Activated CD8-positive, alpha-beta memory T cell treated with anti-CD3 and anti-CD28 coated beads, Interleukin-2, amount 10 ng/mL, durations not matched to agents 7 days and 5 days (primary cell): ENCODE measurements at regions not wholly inside any gene's neighbourhood (a gene's known extent, or its start where the extent isn't known, plus 50 kb on each side); places are given as distances from the start of the nearest gene placed in this dataset.
"Not testable (repeated sequence)": the region's sequence is repeated elsewhere in the genome, so short reads cannot be mapped to it uniquely, and the experiment has no call there.

Source experiments
- ATAC-seq: fragments of 150-1000 bp; cut with Tn5 transposase; one replicate; pipeline ENCODE4 v1.10.0; 2021; ENCODE audit warnings: moderate library complexity
- CTCF ChIA-PET: fragments of 350-600 bp; sonication (Branson Sonifier 250); formaldehyde crosslinking; loops from one replicate; lab custom pipeline; 2021; ENCODE audit warnings: antibody characterized with exemption; lab: Charles Lee
- DNase-seq: peaks from one replicate; pipeline ENCODE4 v3.0.0-alpha.2; 2020
- H3K27ac Mint-ChIP-seq: one replicate; pipeline ENCODE4 v1.8.0; 2021; ENCODE audit warnings: mild to moderate bottlenecking, mixed read lengths
- H3K27me3 Mint-ChIP-seq: one replicate; pipeline ENCODE4 v1.8.0; 2021; ENCODE audit warnings: mixed read lengths
- H3K36me3 Mint-ChIP-seq: one replicate; pipeline ENCODE4 v1.8.0; 2021; ENCODE audit warnings: mild to moderate bottlenecking, mixed read lengths
- H3K4me1 Mint-ChIP-seq: one replicate; pipeline ENCODE4 v1.8.0; 2021; ENCODE audit warnings: mixed read lengths
- H3K4me3 Mint-ChIP-seq: one replicate; pipeline ENCODE4 v1.8.0; 2021; ENCODE audit warnings: mild to moderate bottlenecking, moderate library complexity, mixed read lengths
- H3K9me3 Mint-ChIP-seq: one replicate; pipeline ENCODE4 v1.8.0; 2022; ENCODE audit warnings: low read depth, mixed read lengths

- no peaks in the 10 kb centered on the region for H3K27me3 Mint-ChIP-seq
- CTCF ChIA-PET: no interaction called here
- no peak overlapping the region for H3K4me3 Mint-ChIP-seq
- no peaks in the 10 kb centered on the region for H3K36me3 Mint-ChIP-seq
- H3K4me1 Mint-ChIP-seq: no peaks in the 10 kb centered on the region
- DNase-seq: no peak
- no peaks in the 10 kb centered on the region for H3K9me3 Mint-ChIP-seq
- ATAC-seq: no peak
- H3K27ac Mint-ChIP-seq: no peak overlapping the region
Measured at GRCh38 chr6:166713434-166714186, 86.6 kb upstream of the RPS6KA2 start.

GRCh38 chr6:166712286-166713228, 85.5 kb upstream of the RPS6KA2 start:
- H3K27me3 Mint-ChIP-seq: no peaks in the 10 kb centered on the region
- no peaks in the 10 kb centered on the region for H3K36me3 Mint-ChIP-seq
- no peaks in the 10 kb centered on the region for H3K9me3 Mint-ChIP-seq
- no peak for DNase-seq
- H3K4me1 Mint-ChIP-seq: no peaks in the 10 kb centered on the region
- H3K27ac Mint-ChIP-seq: no peak overlapping the region
- H3K4me3 Mint-ChIP-seq: no peak overlapping the region
- CTCF ChIA-PET: no interaction called here
- no peak for ATAC-seq

- Mint-ChIP-seq H3K27me3 (peaks cover 16% of the 10 kb centered on the region), H3K27ac (no peak overlapping the region), H3K4me3 (no peak overlapping the region), H3K36me3 (no peaks in the 10 kb centered on the region), H3K4me1 (no peaks in the 10 kb centered on the region), H3K9me3 (no peaks in the 10 kb centered on the region)
- CTCF ChIA-PET: no interaction called here
- ATAC-seq: no peak
- no peak for DNase-seq
Measured at GRCh38 chr6:166710084-166710483, 83.0 kb upstream of the RPS6KA2 start.

- H3K27me3 Mint-ChIP-seq: peaks cover 23% of the 10 kb centered on the region
- H3K4me3 Mint-ChIP-seq: no peak overlapping the region
- no peaks in the 10 kb centered on the region for H3K36me3 Mint-ChIP-seq
- H3K9me3 Mint-ChIP-seq: no peaks in the 10 kb centered on the region
- H3K27ac Mint-ChIP-seq: no peak overlapping the region
- CTCF ChIA-PET: interaction anchor here (1.0 kb wide), 1 partner anchor 66 kb away, joined by 3 read pairs; no protein-coding TSS in a partner anchor
- DNase-seq (no peak), ATAC-seq (no peak)
- H3K4me1 Mint-ChIP-seq: no peaks in the 10 kb centered on the region
Measured at GRCh38 chr6:166708460-166708859, 81.4 kb upstream of the RPS6KA2 start.

- no peaks in the 10 kb centered on the region for H3K36me3 Mint-ChIP-seq
- ATAC-seq: peak; percentile 63
- no peak for DNase-seq
- H3K4me1 Mint-ChIP-seq: no peaks in the 10 kb centered on the region
- CTCF ChIA-PET: no interaction called here
- peaks cover 23% of the 10 kb centered on the region for H3K27me3 Mint-ChIP-seq
- H3K4me3 Mint-ChIP-seq: no peak overlapping the region
- no peak overlapping the region for H3K27ac Mint-ChIP-seq
- H3K9me3 Mint-ChIP-seq: no peaks in the 10 kb centered on the region
Measured at GRCh38 chr6:166707045-166707444, 80.0 kb upstream of the RPS6KA2 start.

- Mint-ChIP-seq H3K27me3 (peaks cover 32% of the 10 kb centered on the region), H3K36me3 (no peaks in the 10 kb centered on the region), H3K4me3 (no peak overlapping the region), H3K9me3 (no peaks in the 10 kb centered on the region), H3K27ac (no peak overlapping the region), H3K4me1 (no peaks in the 10 kb centered on the region)
- ATAC-seq (no peak), DNase-seq (no peak)
- CTCF ChIA-PET: no interaction called here
Measured at GRCh38 chr6:166705069-166705468, 78.0 kb upstream of the RPS6KA2 start.

- H3K27me3 Mint-ChIP-seq: peaks cover 38% of the 10 kb centered on the region
- CTCF ChIA-PET: no interaction called here
- H3K36me3 Mint-ChIP-seq: no peaks in the 10 kb centered on the region
- ATAC-seq (no peak), DNase-seq (no peak)
- H3K9me3 Mint-ChIP-seq: no peaks in the 10 kb centered on the region
- H3K27ac Mint-ChIP-seq: no peak overlapping the region
- H3K4me3 Mint-ChIP-seq: no peak overlapping the region
- no peaks in the 10 kb centered on the region for H3K4me1 Mint-ChIP-seq
Measured at GRCh38 chr6:166704171-166704570, 77.1 kb upstream of the RPS6KA2 start.

GRCh38 chr6:166703149-166703710, 76.2 kb upstream of the RPS6KA2 start:
- CTCF ChIA-PET: no interaction called here
- ATAC-seq (no peak), DNase-seq (no peak)
- H3K4me1 Mint-ChIP-seq: no peaks in the 10 kb centered on the region
- no peak overlapping the region for H3K27ac Mint-ChIP-seq
- H3K36me3 Mint-ChIP-seq: no peaks in the 10 kb centered on the region
- H3K4me3 Mint-ChIP-seq: no peak overlapping the region
- H3K27me3 Mint-ChIP-seq: peaks cover 38% of the 10 kb centered on the region
- no peaks in the 10 kb centered on the region for H3K9me3 Mint-ChIP-seq

- ATAC-seq, H3K36me3 Mint-ChIP-seq: not testable (repeated sequence)
Measured at GRCh38 chr6:166701424-166701823, 74.4 kb upstream of the RPS6KA2 start.

GRCh38 chr6:166700871-166701270, 73.8 kb upstream of the RPS6KA2 start:
- H3K36me3 Mint-ChIP-seq, ATAC-seq, DNase-seq, H3K4me1 Mint-ChIP-seq, H3K27ac Mint-ChIP-seq, CTCF ChIA-PET, H3K4me3 Mint-ChIP-seq, H3K9me3 Mint-ChIP-seq: not testable (repeated sequence)
- peaks cover 25% of the 10 kb centered on the region for H3K27me3 Mint-ChIP-seq

More at GRCh38 chr6:166701424-166701823, 74.4 kb upstream of the RPS6KA2 start:
- H3K4me3 Mint-ChIP-seq, H3K4me1 Mint-ChIP-seq, CTCF ChIA-PET, H3K27ac Mint-ChIP-seq, H3K9me3 Mint-ChIP-seq, DNase-seq: not testable (repeated sequence)
- peaks cover 29% of the 10 kb centered on the region for H3K27me3 Mint-ChIP-seq

- DNase-seq: no peak
- no peak overlapping the region for H3K4me3 Mint-ChIP-seq
- no peaks in the 10 kb centered on the region for H3K36me3 Mint-ChIP-seq
- H3K27ac Mint-ChIP-seq: no peak overlapping the region
- H3K4me1 Mint-ChIP-seq: no peaks in the 10 kb centered on the region
- no peaks in the 10 kb centered on the region for H3K9me3 Mint-ChIP-seq
- peaks cover 18% of the 10 kb centered on the region for H3K27me3 Mint-ChIP-seq
- CTCF ChIA-PET: interaction anchor here (0.5 kb wide), 1 partner anchor 441 kb away, joined by 3 read pairs; no protein-coding TSS in a partner anchor
- ATAC-seq: no peak
Measured at GRCh38 chr6:166697113-166697512, 70.1 kb upstream of the RPS6KA2 start.

GRCh38 chr6:166693880-166694279, 66.8 kb upstream of the RPS6KA2 start:
- no peak overlapping the region for H3K4me3 Mint-ChIP-seq
- H3K27ac Mint-ChIP-seq: no peak overlapping the region
- H3K4me1 Mint-ChIP-seq: no peaks in the 10 kb centered on the region
- DNase-seq: no peak
- CTCF ChIA-PET: no interaction called here
- H3K9me3 Mint-ChIP-seq: no peaks in the 10 kb centered on the region
- ATAC-seq: no peak
- H3K36me3 Mint-ChIP-seq: no peaks in the 10 kb centered on the region
- peaks cover 8% of the 10 kb centered on the region for H3K27me3 Mint-ChIP-seq

- no peaks in the 10 kb centered on the region for H3K9me3 Mint-ChIP-seq
- H3K36me3 Mint-ChIP-seq: no peaks in the 10 kb centered on the region
- no peaks in the 10 kb centered on the region for H3K4me1 Mint-ChIP-seq
- CTCF ChIA-PET: no interaction called here
- no peak for DNase-seq
- peaks cover 8% of the 10 kb centered on the region for H3K27me3 Mint-ChIP-seq
- no peak overlapping the region for H3K4me3 Mint-ChIP-seq
- ATAC-seq: no peak
- no peak overlapping the region for H3K27ac Mint-ChIP-seq
Measured at GRCh38 chr6:166692723-166693302, 65.8 kb upstream of the RPS6KA2 start.
